HepG2 (cell line): ENCODE measurements at regions not wholly inside any gene's neighbourhood (a gene's known extent, or its start where the extent isn't known, plus 50 kb on each side); places are given as distances from the start of the nearest gene placed in this dataset.

Experiments
- ATAC-seq: fragments of 200-7000 bp; cut with Tn5 transposase; 3 replicates; pipeline ENCODE4 v1.9.1; 2020; ENCODE audit warnings: mild to moderate bottlenecking, moderate library complexity
- BruUV-seq: library from RNA; stranded (reverse); fragments of 400-500 nt; replicated peaks from 2 replicates; lab custom pipeline; 2021; lab: Mats Ljungman, UMichigan
- CTCF ChIA-PET: fragments of 300-600 bp; formaldehyde crosslinking; extraction: SDS; loops from one replicate; lab custom pipeline; 2021; ENCODE audit warnings: low total read pairs, inconsistent platforms, low intra/inter-chr PET ratio; lab: Yijun Ruan, JAX
- POLR2A ChIA-PET: fragments of 350-600 bp; sonication (Branson Sonifier 250); formaldehyde crosslinking; loops from one replicate; lab custom pipeline; 2020; ENCODE audit warnings: antibody characterized with exemption, inconsistent platforms; lab: Yijun Ruan, JAX
- DNase-seq: peaks from one replicate; pipeline ENCODE4 v3.0.0-alpha.2; 2015; ENCODE audit warnings: low spot score
- FAIRE-seq: peaks from 3 replicates; lab custom pipeline; 2011; peaks lifted over from hg19 to GRCh38; lab: Jason Lieb, UNC
- H2AFZ ChIP-seq: one replicate; pipeline ENCODE4 v1.6.1; 2011; ENCODE audit warnings: low read length, inconsistent platforms
- H3K27ac ChIP-seq: fragments of 300-600 bp; 3 replicates; pipeline ENCODE4 v1.8.0; 2011; ENCODE audit warnings: mixed run types, mild to moderate bottlenecking, mixed read lengths, low read length, inconsistent platforms; ENCODE audit not compliant: insufficient read depth; ENCODE audit errors: extremely low read length
- H3K27me3 ChIP-seq, 2 experiments: fragments of 200-600 bp in 1 of 2; 2 replicates in 1 of 2; 3 replicates in 1 of 2; pipeline versions ENCODE4 v1.6.0 to v1.8.0; 2011; ENCODE audit warnings: low read length in 2 of 2, mild to moderate bottlenecking in 2 of 2, moderate library complexity in 2 of 2, inconsistent platforms in 1 of 2; ENCODE audit not compliant: insufficient read depth in 2 of 2, control insufficient read depth in 1 of 2
- H3K36me3 ChIP-seq, 2 experiments: fragments of 200-600 bp in 1 of 2; replicated peaks in 1 of 2; 2 replicates in 1 of 2; 3 replicates in 1 of 2; pipeline versions ENCODE4 v1.5.1 to v1.8.0; 2011; ENCODE audit warnings: low read length in 2 of 2, inconsistent platforms in 1 of 2; ENCODE audit not compliant: insufficient read depth in 2 of 2, control insufficient read depth in 1 of 2
- H3K4me1 ChIP-seq: 2 replicates; pipeline ENCODE4 v1.5.1; 2012; ENCODE audit warnings: low read length, inconsistent platforms; ENCODE audit not compliant: insufficient read depth
- H3K4me2 ChIP-seq: 2 replicates; pipeline ENCODE4 v1.6.0; 2011; ENCODE audit warnings: low read depth, low read length, inconsistent platforms
- H3K4me3 ChIP-seq, 3 experiments: fragments of 200-600 bp in 1 of 3; sonication (generic), shearing (Covaris generic) in 1 of 3; replicated peaks in 1 of 3; 2 replicates each; pipeline ENCODE4 v1.5.1; 2011 to 2016; ENCODE audit warnings: low read length in 3 of 3, inconsistent platforms in 2 of 3, low read depth in 2 of 3, mild to moderate bottlenecking in 2 of 3, control low read depth in 1 of 3, mixed read lengths in 1 of 3; ENCODE audit not compliant: insufficient read depth in 1 of 3
- H3K79me2 ChIP-seq: one replicate; pipeline ENCODE4 v1.6.1; 2011; ENCODE audit warnings: low read length, inconsistent platforms; ENCODE audit not compliant: insufficient read depth
- H3K9ac ChIP-seq: 2 replicates; pipeline ENCODE4 v1.6.0; 2011; ENCODE audit warnings: mild to moderate bottlenecking, low read depth, low read length, inconsistent platforms; ENCODE audit not compliant: insufficient read depth
- H3K9me3 ChIP-seq: 2 replicates; pipeline ENCODE4 v1.5.1; 2012; ENCODE audit warnings: mild to moderate bottlenecking, low read length
- H4K20me1 ChIP-seq: 2 replicates; pipeline ENCODE4 v1.6.0; 2011; ENCODE audit warnings: inconsistent platforms, mild to moderate bottlenecking, low read length, moderate library complexity; ENCODE audit not compliant: insufficient read depth
- ATF2 ChIP-seq: sonication (generic); formaldehyde crosslinking; IDR thresholded peaks from 2 replicates; pipeline ENCODE4 v1.4.0; 2020; ENCODE audit warnings: missing genetic modification reagents
- KDM6A ChIP-seq: IDR thresholded peaks from 2 replicates; pipeline ENCODE4 v1.6.1; 2016; ENCODE audit warnings: low read depth
- POLR2AphosphoS5 ChIP-seq: IDR thresholded peaks from 2 replicates; pipeline ENCODE4 v1.6.1; 2012; ENCODE audit warnings: low read depth, low read length
- ZHX1 ChIP-seq: sonication (generic); formaldehyde crosslinking; IDR thresholded peaks from 2 replicates; pipeline ENCODE4 v1.8.1; 2022; ENCODE audit warnings: low read depth, mild to moderate bottlenecking, missing genetic modification reagents
- ZNF343 ChIP-seq: sonication (generic); formaldehyde crosslinking; IDR thresholded peaks from 2 replicates; pipeline ENCODE4 v1.4.0; 2020; ENCODE audit warnings: mild to moderate bottlenecking, missing genetic modification reagents
- ZNF746 ChIP-seq: sonication (generic); formaldehyde crosslinking; IDR thresholded peaks from 2 replicates; pipeline ENCODE4 v1.8.0; 2022; ENCODE audit warnings: mild to moderate bottlenecking, missing genetic modification reagents
- WGBS: methylation state at CpG from one replicate; pipeline ENCODE4 v1.1.6; 2017; ENCODE audit warnings: low lambda C conversion rate; 5-methylcytosine and 5-hydroxymethylcytosine counted together
- in situ Hi-C: cut with HindIII; loops from 2 replicates; pipeline ENCODE4 v1.10.0; 2017; ENCODE audit warnings: low pct_unique_long_range_greater_than_20kb; ENCODE audit not compliant: extremely low pct_ligation_motif_present
- intact Hi-C: fragments of 100-400 bp; cut with micrococcal nuclease; formaldehyde crosslinking; loops from one replicate; pipeline ENCODE4 v1.10.0; 2022; ENCODE audit not compliant: unreplicated experiment

- FAIRE-seq (no peak), ATAC-seq (no peak), DNase-seq (no peak)
- Histone ChIP-seq H3K36me3 (no peaks in the 10 kb centered on the region), H3K4me2 (no peak overlapping the region), H3K79me2 (no peaks in the 10 kb centered on the region), H4K20me1 (no peaks in the 10 kb centered on the region), H3K27ac (no peak overlapping the region), H3K4me1 (no peaks in the 10 kb centered on the region), H3K9ac (no peak overlapping the region), H3K27me3 (no peaks in the 10 kb centered on the region; a peak in 1 of 5 replicates), H3K4me3 (no peak overlapping the region), H2AFZ (no peak overlapping the region), H3K9me3 (no peaks in the 10 kb centered on the region)
- ChIA-PET POLR2A (no interaction called here), CTCF (no interaction called here)
- in situ Hi-C loops, result no loop called here
- WGBS, result 18% methylated on average over 4 of the region's 4 CpGs
- intact Hi-C loops, result no loop called here
- TF ChIP-seq ZHX1 (CRISPR knock-in tag) (no peak), ZNF343 (CRISPR knock-in tag) (no peak), POLR2AphosphoS5 (no peak), KDM6A (CRISPR knock-in tag) (no peak), ATF2 (CRISPR knock-in tag) (no peak), ZNF746 (no peak)
- no TSS peak for BruUV-seq
Observed at GRCh38 chr3:125675791-125676190, 80.5 kb upstream of the OSBPL11 start.
